Ovary (tissue), 7 donors: ENCODE measurements at regions not wholly inside any gene's neighbourhood (a gene's known extent, or its start where the extent isn't known, plus 50 kb on each side); places are given as distances from the start of the nearest gene placed in this dataset.

Source experiments
- DNase-seq, 5 donors: peaks; one replicate each; pipeline ENCODE4 v3.0.0-alpha.2; 2019 to 2020
- H3K27ac ChIP-seq, 2 donors: fragments of 200-600 bp; one replicate each; pipeline versions ENCODE4 v1.5.1 to v1.8.0; 2019 to 2022
- H3K27me3 ChIP-seq: fragments of 200-600 bp; one replicate; pipeline ENCODE4 v1.8.0; 2022
- H3K36me3 ChIP-seq: fragments of 200-600 bp; sonication (generic); one replicate; pipeline ENCODE4 v1.5.1; 2019
- H3K4me1 ChIP-seq: one replicate; pipeline ENCODE4 v1.8.1; 2013; ENCODE audit warnings: mild to moderate bottlenecking, moderate library complexity; ENCODE audit not compliant: insufficient read depth
- H3K4me3 ChIP-seq: fragments of 200-600 bp; sonication (generic); one replicate; pipeline ENCODE4 v1.5.1; 2017
- H3K9me3 ChIP-seq, 2 donors: fragments of 200-600 bp in 1 of 2; sonication (generic) in 1 of 2; one replicate each; pipeline versions ENCODE4 v1.5.1 to v1.8.1; 2013 to 2019; ENCODE audit warnings: mild to moderate bottlenecking in 1 of 2, moderate library complexity in 1 of 2
- EP300 ChIP-seq: sonication (generic); formaldehyde crosslinking; IDR thresholded peaks from one replicate; pipeline ENCODE4 v1.6.1; 2017; ENCODE audit warnings: antibody characterized with exemption
- POLR2A ChIP-seq: fragments of 450-650 bp; IDR thresholded peaks from one replicate; pipeline ENCODE4 v1.6.1; 2017; ENCODE audit warnings: antibody characterized with exemption, mild to moderate bottlenecking, moderate library complexity
- WGBS, 3 donors: extraction: QIAGEN DNeasy Blood & Tissue Kit in 1 of 3; methylation state at CpG; one replicate each; pipeline versions ENCODE4 v1.1.5 to v1.1.7; 2013 to 2017; 5-methylcytosine and 5-hydroxymethylcytosine counted together
- intact Hi-C, 4 donors: fragments of 100-400 bp; cut with DNase I; formaldehyde crosslinking; loops; one replicate each; pipeline versions ENCODE4 v1.11.0 to v1.15.1; 2022 to 2023
- TF ChIP-seq, protein P1 (sequence below), 3 donors: fragments of 450-650 bp in 2 of 3; fragments of 200-600 bp in 1 of 3; IDR thresholded peaks; one replicate each; pipeline versions ENCODE4 v1.5.1 to v1.8.0; 2016 to 2022; ENCODE audit warnings: antibody characterized with exemption in 3 of 3, mild to moderate bottlenecking in 1 of 3
- donor health status: DM: no; HTN: no; CAD: no; lungs with moderate emphysema.
- donor health status: DM: no; HTN: no; CAD: no.
- donor health status: Bipolar disorder and iron deficiency.
- donor health status: DM: no; HTN: no; CAD: no.
- donor health status: DM: yes; HTN: yes; CAD: no.

DNA sequence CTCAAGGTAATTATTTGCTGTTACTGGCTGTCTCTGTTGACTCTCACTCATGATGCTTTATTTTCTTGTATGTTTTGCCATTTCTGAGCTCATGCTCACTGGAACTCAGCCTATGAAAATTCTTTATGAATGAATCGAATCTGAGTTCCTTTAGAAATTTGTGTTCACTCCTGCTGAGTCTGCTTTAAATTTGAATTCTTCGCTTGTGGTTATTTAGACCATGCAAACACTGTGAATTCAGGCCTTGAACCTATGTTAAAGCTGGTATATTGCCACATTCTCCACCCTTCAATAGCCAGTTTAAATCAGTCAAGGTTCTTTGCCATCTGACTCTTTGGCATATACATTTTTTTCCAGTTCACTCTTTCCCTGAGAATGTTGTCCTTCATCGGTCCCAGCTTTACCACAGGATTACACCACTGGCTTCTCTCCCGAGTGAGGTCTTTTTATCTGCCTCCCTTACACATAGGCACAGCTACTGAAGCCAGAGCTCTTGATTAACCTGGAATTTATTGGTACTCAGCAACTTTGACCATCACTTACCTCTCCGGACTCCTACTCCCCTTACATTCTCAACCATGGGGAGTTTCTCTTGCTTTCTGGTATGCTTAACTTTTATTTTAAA lies 400.6 kb downstream of the VPS13C start:
- Histone ChIP-seq H3K4me3 (no peak overlapping the region), H3K27ac (no peak overlapping the region), H3K9me3 (no peaks in the 10 kb centered on the region), H3K36me3 (no peaks in the 10 kb centered on the region), H3K4me1 (peaks cover 5% of the 10 kb centered on the region), H3K27me3 (no peaks in the 10 kb centered on the region)
- intact Hi-C loops = no loop called here
- no peak for DNase-seq
- TF ChIP-seq, protein P1, sequence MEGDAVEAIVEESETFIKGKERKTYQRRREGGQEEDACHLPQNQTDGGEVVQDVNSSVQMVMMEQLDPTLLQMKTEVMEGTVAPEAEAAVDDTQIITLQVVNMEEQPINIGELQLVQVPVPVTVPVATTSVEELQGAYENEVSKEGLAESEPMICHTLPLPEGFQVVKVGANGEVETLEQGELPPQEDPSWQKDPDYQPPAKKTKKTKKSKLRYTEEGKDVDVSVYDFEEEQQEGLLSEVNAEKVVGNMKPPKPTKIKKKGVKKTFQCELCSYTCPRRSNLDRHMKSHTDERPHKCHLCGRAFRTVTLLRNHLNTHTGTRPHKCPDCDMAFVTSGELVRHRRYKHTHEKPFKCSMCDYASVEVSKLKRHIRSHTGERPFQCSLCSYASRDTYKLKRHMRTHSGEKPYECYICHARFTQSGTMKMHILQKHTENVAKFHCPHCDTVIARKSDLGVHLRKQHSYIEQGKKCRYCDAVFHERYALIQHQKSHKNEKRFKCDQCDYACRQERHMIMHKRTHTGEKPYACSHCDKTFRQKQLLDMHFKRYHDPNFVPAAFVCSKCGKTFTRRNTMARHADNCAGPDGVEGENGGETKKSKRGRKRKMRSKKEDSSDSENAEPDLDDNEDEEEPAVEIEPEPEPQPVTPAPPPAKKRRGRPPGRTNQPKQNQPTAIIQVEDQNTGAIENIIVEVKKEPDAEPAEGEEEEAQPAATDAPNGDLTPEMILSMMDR (IDR thresholded peaks at IDR 0.05) = no peak
- TF ChIP-seq EP300 (no peak), POLR2A (no peak)
- 37 to 49% (median 45%) methylated on average over 5 of the region's 5 CpGs for WGBS, 3 donors

DNA sequence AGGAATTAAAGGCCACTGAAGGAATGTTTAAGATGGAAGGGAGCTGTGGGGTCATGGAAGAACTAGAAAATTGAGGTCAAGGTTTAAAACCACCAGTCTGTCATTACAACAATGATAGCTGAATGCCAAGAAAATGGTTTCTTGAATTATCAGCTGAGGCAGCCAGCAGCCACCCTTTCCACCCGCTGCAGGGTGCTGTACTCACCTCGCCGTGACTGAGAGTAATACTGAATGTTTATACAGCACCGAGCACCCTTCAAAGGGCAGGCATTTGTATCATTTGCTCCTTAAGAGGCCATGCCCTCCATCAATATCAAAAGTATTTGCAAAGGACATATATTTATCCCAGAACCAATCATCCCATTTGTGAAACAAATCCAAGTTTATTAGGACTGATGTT lies 402.8 kb downstream of the VPS13C start:
- H3K36me3 ChIP-seq = no peaks in the 10 kb centered on the region
- TF ChIP-seq EP300 (no peak), POLR2A (no peak)
- TF ChIP-seq, protein P1 (IDR thresholded peaks at IDR 0.05) = no peak
- H3K4me3 ChIP-seq = no peak overlapping the region
- no peaks in the 10 kb centered on the region for H3K9me3 ChIP-seq
- WGBS, 3 donors = 86 to 94% (median 94%) methylated on average over 4 of the region's 4 CpGs
- no peaks in the 10 kb centered on the region for H3K27me3 ChIP-seq
- no peak overlapping the region for H3K27ac ChIP-seq
- DNase-seq = no peak
- intact Hi-C loops = no loop called here
- H3K4me1 ChIP-seq = peaks cover 8% of the 10 kb centered on the region

DNA sequence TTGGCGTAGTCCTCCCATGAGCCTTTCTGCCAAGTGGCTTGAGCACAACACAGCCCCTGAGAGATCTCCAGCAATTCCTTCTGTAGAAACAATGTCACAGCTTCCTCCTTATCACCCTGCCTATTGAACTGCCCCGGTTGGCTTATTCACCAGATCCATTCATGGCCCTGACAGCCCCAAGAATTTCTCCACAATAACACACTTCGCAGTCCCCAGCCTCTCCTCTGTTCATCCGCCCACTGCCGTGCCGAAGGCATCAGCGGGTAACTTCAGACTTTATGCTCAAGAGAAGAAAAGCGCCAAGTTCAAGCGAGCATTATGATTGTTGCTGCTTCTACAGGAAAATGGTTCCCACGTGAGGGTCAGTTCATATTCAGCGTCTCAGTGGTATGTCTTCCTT lies 403.9 kb downstream of the VPS13C start:
- no peak overlapping the region for H3K27ac ChIP-seq
- H3K27me3 ChIP-seq = no peaks in the 10 kb centered on the region
- no peaks in the 10 kb centered on the region for H3K36me3 ChIP-seq
- H3K4me1 ChIP-seq = peaks cover 6% of the 10 kb centered on the region
- TF ChIP-seq POLR2A = no peak
- TF ChIP-seq, protein P1 (IDR thresholded peaks at IDR 0.05) = no peak
- TF ChIP-seq EP300 = no peak
- WGBS, 3 donors = 94 to 97% (median 95%) methylated on average over 11 of the region's 11 CpGs
- intact Hi-C loops = no loop called here
- H3K9me3 ChIP-seq = no peaks in the 10 kb centered on the region
- H3K4me3 ChIP-seq = no peak overlapping the region
- no peak for DNase-seq

DNA sequence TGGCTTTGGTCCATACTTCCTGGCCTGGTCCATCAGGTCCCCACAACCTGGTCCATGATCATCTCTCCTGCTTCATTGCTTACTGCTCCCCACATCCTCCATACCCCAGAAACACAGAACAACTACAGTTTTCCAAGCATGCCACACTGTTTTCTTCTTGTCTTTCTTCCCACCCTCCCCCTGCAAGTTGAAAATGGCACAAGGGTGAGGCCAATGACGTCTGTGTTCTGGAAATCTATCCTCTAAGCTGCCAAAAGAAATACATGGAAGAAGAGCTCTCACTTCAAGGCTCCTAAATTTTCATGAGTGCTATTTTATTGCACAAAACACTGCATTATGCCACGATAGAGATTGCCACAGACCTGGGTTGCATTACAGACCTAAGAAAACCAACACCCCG lies 404.4 kb downstream of the VPS13C start:
- no peak for TF ChIP-seq EP300
- TF ChIP-seq POLR2A = no peak
- TF ChIP-seq, protein P1 (IDR thresholded peaks at IDR 0.05) = no peak
- DNase-seq = no peak
- Histone ChIP-seq H3K27me3 (no peaks in the 10 kb centered on the region), H3K36me3 (no peaks in the 10 kb centered on the region), H3K27ac (no peak overlapping the region), H3K4me3 (no peak overlapping the region), H3K4me1 (peaks cover 5% of the 10 kb centered on the region), H3K9me3 (no peaks in the 10 kb centered on the region)
- intact Hi-C loops = no loop called here
- WGBS, 3 donors = 69 to 89% (median 86%) methylated on average over 3 of the region's 3 CpGs
